ENCODE measurements at regions not wholly inside any gene's neighbourhood (a gene's known extent, or its start where the extent isn't known, plus 50 kb on each side); places are given as distances from the start of the nearest gene placed in this dataset.
"Not testable (repeated sequence)": the region's sequence is repeated elsewhere in the genome, so short reads cannot be mapped to it uniquely, and the experiment has no call there.

- not testable (repeated sequence) for TF ChIP-seq POLR2A, CTCF (IDR thresholded peaks at IDR 0.05)
Observed at GRCh38 chr3:140872165-140872564, 69.5 kb upstream of the SLC25A36 start.
